DOHH2 (cell line): ENCODE measurements at regions not wholly inside any gene's neighbourhood (a gene's known extent, or its start where the extent isn't known, plus 50 kb on each side); places are given as distances from the start of the nearest gene placed in this dataset.

Experiments used
- CTCF ChIP-seq: fragments of 200-600 bp; sonication (generic); IDR thresholded peaks from one replicate; pipeline ENCODE4 v1.5.1; 2014; ENCODE audit warnings: antibody characterized with exemption, mild to moderate bottlenecking, low read depth, low read length; ENCODE audit not compliant: poor library complexity, severe bottlenecking
- EZH2phosphoT487 ChIP-seq: fragments of 200-600 bp; sonication (generic); IDR thresholded peaks from 2 replicates; pipeline ENCODE4 v1.6.1; 2017; ENCODE audit warnings: borderline replicate concordance, mild to moderate bottlenecking, antibody characterized with exemption, low read length, moderate library complexity, mixed read lengths

- TF ChIP-seq CTCF: no peak
- no peak for TF ChIP-seq EZH2phosphoT487
Measured at GRCh38 chr3:75951941-75952340, 166.6 kb upstream of the ZNF717 start.
